Activated naive CD4-positive, alpha-beta T cell treated with Interleukin-2 at 50 U/mL for 16 hours (primary cell): ENCODE measurements at regions not wholly inside any gene's neighbourhood (a gene's known extent, or its start where the extent isn't known, plus 50 kb on each side); places are given as distances from the start of the nearest gene placed in this dataset.

Source experiments
- DNase-seq: peaks from one replicate; pipeline ENCODE4 v3.0.0-alpha.2; 2020

DNA sequence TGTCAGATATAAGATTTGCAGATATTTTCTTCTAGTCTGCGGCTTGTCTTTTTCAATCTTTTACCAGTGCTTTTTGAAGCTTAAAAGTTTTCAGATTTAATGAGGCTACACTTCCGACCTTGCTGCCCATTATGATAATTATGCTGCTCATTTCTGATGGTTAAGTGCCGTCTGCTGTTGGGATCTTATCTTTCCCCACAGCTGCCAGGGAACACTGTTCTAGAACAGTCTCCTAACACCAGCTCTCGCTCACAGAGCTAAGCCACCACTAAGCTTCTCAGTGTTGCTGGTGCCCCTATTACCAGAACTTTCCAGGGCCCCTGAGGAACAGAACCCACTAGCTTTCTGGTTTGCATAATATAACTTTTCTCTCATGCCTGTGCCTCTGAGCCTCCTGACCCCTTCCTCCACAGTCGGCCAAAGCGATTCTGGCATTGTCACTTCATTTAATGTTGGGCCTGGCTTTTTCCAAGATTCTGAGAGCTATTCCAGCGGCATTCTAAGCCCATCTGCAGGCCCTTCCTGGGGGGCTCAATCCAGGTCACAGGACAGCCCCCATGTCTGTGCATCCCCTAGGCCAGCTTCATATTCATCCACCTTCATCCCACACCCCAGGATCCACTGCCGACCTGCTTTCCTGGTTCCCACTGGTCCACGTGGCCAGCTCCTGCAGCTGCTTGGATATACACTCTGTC lies 237.0 kb downstream of the PTPRU start:
- DNase-seq = no peak

DNA sequence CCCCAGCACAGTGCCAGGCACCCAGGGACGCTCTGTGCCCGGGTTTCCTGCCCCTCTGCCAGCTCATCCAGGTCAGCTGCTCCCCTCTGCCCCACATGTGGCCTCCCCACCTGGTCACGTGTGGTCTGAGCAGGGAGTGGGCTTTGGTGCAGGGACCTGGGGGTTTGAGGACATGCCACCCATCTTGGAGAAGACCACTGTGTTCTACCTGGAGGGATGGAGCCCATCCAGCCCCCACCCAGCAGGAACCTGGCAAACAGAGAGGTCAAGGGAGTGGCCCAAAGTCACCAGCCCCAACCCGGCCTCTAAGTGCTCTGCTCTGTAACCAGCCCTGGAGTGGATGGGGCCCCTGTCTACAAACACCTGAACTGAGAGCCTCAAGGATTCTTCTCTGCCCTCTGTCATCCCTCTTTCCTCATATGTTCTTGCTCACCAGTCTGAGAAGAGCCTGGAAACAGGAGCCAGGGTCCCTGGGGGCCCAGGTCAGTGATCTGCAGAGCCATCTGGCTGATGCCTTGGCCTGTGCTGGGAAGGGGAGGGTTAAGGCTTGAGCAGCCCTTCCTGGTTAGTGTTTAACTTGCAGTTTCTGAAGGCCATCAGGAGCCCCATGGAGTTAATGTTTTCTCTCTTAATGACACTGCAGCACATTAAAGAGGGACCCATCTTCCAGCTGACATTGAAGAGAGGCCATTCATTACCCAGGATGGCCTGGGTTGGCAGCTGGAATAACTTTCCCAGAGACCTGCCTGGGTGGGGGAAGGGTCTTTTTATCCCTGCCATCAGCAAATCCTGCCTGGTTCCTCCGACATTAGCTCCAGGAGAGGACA lies 235.4 kb downstream of the PTPRU start:
- DNase-seq = no peak

DNA sequence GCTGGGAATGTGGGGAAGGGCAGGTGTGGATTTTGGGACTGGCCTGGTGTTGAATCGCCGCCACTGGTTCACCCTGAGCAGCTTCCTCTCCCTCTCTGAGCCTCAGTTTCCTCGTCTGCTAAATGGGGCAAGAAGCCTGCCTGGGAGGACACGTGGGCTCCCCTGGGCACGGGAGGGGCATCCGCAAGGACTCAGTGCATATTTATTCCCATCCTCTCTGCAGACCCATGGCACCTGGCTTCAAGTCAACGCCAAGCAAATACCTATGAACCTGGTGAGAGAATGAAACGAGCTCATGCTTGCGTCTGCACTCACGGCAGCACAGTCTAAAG lies 234.4 kb downstream of the PTPRU start:
- no peak for DNase-seq

DNA sequence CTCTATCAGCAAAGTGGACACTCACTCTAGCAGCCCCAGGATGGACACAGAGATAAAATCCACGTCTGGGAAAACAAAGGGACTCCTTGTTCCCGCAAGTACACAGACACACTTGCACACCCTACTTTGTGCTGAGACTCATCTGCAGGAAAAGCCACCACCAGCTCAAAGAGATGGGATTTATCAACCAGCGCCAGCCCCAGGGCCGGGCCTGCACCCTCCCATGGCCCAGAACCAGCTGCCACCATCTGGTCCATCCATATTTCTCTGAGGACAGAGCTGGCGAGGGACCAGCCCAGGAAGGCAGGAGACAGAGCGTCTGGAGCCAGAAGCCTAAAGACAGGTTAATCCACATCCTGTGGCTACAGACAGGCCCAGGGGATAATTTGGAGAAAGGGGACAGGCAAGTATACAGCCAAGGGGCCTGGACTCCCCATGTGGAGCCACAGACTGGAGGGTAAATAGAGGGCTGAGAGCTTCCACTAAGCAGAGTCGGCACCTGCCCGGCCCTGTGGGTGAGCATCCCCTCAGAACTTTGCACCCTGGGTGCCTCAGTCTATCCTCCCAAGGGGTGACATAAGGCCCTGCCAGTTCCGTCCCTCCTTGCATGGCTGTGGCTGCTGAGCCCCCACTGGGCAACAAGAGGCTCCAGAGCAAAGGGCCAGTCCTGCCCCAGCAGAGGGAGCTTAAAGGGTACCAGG lies 233.9 kb downstream of the PTPRU start:
- DNase-seq = no peak

DNA sequence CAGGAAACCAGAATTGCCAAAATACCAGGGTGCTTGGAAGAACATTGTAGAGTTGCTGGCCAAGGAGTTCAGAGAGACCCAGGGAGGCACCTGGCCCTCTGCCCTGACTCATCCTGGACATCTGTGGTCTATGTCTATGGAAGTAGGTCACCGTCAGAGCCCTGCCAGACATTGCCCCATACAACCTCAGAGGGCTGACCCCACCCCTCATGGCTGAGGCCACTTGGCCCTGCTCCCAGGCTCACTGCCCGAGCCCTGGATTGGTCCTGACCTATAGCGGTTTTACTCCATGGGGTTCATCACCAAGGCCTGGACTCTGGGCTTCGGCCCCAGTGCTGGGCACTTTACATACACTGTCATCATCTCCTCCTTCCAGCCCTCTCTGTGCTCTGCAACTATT lies 233.1 kb downstream of the PTPRU start:
- DNase-seq = no peak

DNA sequence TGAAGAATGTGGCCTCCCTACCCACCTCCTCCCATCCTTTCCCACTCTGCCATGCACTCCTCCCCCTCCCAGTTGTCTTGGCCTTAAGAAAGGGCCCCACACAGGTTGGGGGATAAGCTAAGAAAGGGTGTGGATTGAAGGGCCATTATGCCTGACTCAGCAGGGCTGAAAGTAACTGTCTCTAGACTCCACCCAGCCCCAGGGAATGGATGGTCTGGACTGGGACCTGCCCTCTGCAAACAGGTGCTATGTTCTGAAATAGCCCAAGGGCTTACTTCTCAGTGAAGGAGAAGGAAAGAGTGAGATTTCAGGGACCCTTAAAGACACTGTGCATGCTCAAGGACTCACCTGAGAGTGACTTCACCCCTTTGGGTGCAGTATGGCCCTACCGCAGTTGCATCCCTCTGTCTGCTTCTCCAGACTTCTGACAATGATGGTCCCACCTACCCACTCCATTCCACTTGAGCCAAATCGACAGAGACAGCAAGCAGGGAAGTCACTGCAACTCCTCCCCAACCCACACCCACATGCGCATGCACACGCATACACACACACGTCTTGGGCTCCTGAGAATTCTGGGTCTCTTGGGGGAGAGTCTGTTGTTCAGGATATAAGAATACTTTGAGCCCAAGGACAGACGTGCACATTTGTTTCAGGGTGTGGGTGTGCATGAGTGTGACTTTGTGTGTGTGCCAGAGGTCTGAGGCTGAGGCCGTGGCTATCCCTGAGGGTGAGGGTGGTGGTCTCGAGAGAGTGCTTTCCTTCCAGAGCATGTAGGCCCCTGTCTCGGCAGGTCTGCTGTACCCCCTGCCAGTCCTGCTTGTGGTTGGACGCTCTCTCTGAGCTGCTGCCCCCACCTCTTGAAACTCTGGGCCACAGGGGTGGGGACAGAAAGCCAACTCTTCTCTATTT lies 231.9 kb downstream of the PTPRU start:
- no peak for DNase-seq

DNA sequence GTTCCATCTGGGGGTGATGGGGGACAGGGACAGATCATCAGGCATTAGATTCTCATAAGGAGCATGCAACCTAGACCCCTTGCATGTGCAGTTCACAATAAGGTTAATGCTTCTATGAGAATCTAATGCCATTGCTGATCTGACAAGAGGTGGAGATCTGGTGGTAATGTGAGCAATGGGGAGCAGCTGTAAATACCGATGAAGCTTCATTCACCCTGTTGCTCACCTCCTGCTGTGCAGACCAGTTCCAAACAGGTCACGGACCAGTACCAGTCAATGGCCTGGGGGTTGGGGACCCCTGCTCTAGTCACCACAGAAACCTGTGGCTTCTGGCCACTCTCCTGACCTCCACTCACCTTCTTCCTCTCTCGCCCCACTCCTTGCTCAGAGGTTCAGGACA lies 229.9 kb downstream of the PTPRU start:
- no peak for DNase-seq

DNA sequence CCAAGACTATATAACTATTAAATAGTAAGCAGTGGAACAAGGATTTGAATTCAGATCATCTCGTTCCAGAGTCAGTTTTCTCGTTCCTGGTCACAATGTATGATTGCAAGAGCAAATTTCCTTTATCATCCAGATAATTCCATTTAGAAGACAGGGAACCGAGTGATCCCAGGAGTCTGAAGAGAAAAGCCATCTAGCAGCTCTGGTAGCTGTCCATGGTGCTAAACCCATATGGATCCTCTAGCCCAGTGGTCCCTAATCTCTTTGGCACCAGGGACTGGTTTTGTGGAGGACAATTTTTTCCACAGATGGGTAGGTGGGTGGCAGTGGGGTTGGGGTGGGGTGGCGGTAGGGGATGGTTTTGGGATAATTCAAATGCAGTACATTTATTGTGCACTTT lies 229.4 kb downstream of the PTPRU start:
- no peak for DNase-seq

DNA sequence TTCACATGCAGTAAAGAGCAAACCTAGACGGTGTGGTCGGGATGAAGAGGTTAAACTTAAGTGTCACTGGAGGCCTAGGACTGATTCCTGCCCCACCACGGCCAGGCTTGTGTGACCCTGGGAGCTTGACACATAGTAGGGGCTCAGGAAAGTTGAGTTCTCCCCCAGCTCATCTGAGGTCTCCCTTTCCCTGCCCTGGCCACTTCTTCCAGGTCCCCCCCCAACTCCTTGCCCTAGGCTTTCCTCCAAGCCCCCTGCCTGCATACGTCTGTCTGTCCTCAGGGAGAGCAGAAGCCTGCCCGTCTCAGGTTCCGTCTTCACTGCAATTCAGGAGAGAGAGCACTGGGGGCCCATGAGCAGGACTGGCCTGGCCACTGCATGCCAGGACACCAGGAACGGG lies 225.8 kb downstream of the PTPRU start:
- DNase-seq = no peak

DNA sequence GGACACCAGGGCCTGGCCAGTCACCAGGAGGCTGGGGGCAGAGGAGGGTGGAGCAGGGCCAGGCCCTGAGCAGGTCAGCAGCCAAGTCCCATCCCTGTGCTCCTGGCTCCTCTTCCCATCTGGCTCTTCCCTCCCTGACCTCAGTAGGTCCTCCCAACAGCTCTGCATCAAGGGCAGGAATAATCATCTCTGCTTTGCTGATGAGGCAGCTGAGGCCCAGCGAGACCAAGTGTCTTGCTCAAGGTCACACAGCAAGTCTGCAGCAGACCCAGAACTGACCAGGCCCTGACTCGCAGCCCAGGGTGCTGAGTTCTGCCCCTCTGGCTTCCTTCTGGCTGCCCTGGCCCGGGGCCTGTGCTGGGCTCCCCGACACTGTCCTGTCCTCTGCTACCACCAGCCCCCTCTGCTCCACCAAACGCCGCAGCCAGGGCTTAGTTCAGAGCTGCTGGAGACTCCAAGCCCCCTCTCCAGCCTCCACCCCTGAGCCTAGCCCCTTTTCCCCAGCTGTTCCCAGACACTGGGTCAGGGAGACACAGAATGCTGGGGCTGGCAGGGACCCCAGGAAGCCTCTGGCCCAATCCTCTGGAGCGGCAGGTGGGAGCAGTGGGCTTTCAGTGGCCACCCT lies 224.9 kb downstream of the PTPRU start:
- no peak for DNase-seq

DNA sequence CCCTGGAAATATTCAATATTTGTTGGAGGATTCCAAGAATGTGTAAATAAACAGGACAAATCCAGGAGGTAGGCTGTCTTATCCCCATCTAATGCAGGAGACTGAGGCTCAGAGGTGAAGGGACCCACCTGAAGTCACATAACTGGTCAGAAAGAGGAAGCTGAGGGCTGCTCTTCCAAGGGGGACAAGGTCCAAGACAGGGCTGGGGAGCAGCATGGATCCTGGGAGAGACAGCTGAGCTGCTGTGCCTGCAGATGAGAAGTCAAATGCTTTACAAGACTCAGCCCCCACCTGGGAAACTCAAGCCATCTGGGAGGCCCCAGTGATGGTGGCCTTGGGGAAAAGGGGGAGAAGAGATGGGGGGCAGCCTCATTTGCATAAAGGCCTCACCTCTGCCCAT lies 224.4 kb downstream of the PTPRU start:
- no peak for DNase-seq

DNA sequence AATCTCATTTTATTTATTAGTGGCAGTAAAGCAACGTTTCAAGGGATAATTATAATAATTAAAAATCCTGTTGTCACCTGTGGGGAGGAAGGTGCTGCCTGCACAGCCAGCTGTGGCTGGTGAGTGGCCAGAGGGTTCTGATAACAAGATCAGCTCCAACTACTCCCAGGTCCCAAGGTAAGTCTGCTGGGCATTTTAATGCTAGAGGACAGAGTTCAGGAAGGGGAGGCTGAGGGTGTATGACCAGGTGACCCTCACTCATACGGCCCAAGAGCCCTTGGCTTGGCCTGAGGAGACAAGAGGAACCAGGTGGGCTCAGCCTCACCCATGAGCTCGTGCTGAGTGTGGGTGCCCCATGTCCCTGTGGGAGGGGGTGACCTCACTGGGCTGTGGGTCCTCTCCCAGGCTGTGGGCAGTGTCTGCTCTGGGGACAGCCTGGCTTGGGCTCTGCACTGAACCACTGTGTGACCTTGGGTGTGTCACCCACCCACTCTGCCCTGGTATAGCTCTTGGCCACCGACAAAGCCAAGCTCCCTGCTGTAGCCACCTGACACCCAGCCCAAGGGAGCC lies 223.8 kb downstream of the PTPRU start:
- DNase-seq = no peak

DNA sequence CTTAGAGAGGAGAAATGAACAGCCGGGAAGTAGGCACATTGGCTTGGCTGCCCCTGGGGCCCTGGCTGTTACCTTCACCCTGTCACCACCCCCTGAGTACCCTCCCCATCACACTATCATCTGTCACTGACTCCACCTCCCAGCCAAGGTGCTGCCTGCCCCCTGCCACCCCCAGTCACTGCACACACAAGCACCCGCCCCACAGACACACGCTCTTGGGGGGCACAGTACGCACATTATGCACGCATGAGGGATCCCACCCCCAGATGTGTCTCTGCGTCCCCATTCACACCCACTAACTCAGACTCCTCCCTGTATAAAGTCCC lies 223.3 kb downstream of the PTPRU start:
- DNase-seq = no peak

DNA sequence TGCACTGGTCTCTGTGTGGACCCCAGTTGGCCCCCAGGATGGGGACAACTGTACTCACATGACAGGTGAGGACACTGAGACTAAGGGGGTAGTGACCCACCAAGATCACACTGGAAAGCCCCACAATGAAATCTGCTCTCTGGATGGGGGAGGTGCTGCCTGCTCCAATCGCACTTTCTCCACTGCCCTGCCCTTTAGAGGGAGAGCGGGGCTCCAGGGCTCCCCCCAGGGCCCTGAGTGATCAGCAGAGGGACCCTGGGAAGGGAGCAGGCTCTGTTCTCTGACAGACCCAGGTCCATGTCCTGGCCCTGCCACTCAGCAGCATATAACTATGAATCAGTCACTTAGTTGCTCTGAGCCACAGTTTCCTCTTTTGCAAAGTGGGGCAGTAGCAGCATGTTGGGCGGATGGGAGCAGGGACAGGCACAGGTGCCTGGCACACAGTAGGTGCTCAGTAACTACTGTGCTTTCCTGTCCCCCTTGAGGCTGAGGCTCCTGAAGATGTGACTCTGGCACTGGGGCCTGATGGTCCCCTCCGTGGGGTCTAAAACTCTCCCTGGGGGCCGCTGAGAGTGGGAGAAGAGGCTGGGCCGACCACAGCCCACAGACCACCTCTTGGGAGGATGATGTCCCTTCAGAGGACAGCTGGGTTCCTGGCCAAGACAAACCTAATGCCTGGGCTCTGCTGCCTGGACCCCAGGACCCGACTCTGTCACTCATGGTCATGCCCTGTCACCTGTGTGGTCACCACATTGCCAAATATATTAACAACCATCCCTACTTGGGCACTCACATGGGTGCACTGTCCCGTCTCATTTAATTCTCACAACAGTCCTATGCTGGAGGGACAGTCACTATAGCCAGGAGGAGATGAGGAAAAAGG lies 222.7 kb downstream of the PTPRU start:
- DNase-seq = no peak

DNA sequence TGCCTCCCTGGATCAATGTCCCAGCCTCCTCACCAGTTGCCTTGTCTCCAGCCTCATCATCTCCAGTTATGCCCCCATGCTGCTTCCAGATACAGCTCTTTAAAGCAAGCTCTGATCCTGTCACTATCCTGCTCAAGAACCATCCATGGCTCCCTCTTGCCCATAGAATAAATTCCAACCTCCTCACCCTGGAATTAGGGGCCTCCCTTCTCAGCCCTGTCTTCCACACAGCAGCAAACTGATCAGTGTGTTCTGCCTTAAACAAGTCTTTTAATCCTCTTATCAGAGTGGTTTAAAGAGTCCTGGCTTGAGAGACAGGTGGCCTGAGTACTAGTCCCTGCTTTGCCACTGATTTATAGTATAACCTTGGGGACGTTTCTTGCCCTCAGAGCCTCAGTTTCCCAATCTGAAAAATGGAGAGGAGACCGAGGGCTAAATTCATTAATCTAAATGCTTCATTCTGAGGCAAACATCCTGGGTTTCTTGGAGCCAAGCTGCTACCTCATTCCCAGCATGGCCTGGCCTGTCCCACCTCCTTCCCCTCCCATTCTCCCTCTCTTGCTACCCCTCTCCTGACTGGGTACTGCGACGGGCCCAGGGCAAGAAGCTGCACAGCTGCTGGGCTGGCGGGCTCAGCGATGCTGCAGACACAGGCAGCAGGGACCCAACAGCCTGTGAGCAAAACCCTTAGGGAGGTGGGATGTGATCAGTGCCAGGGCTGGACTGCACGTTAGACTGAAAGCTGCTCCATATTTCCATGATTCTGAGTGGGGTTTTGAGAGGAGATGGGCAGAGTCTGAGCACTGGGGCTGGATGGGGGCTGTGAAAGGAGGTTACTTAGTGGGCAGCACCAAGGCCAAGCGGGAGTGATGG lies 221.4 kb downstream of the PTPRU start:
- DNase-seq = no peak

DNA sequence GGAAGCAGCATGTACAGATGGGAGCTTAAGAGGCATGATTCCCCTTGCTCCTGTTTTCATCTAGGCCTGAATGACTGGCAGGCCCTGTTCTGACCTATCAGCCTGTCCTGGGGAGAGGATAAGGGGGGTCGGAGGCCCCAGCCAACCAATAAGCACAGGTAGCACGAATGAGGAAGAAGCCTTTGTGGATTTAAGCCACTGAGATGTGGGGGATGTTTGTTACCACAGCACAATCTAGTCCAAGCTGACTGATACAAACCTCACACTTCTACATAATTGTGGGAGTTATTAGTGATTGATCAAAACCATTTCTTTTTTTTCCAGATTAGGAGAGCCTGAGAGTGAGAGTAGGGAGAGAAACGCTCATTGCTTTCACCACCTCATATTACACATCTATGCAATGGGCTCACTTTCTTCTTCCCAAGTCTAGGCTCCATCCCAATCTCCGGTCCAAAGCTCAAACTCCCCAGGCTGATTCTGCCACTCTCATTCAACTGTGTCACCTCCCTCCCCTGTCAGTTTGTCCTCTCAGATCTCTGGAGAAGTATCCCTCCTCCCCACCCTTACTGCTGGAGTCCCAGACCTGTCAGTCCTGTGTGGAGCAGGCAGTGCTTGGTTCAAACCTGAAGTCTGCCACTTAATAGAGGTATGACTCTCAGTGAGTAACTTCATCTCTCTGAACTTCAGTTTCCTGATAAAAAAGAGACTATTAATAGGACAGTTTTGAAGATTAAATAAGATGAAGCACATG lies 220.5 kb downstream of the PTPRU start:
- DNase-seq = no peak

DNA sequence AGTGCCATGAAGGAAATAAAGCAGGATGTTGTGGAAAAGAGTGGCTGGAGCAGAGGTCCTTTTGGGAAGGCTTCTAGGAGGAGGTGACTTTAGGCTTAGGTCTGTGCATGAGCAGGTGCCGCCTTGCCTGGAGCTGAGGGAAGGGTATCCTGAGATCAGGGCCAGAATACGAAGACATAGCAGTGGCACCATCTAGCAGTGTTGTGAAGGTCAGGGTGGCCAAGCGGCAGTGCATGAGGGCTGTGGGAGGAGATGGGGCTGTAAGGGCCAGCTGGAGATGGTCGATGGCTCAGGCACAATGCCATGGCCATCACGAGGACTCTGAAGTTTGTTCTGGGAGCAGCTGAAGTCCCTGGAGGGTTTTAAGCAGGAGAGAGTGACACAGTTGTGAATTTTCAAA lies 219.5 kb downstream of the PTPRU start:
- DNase-seq = no peak

DNA sequence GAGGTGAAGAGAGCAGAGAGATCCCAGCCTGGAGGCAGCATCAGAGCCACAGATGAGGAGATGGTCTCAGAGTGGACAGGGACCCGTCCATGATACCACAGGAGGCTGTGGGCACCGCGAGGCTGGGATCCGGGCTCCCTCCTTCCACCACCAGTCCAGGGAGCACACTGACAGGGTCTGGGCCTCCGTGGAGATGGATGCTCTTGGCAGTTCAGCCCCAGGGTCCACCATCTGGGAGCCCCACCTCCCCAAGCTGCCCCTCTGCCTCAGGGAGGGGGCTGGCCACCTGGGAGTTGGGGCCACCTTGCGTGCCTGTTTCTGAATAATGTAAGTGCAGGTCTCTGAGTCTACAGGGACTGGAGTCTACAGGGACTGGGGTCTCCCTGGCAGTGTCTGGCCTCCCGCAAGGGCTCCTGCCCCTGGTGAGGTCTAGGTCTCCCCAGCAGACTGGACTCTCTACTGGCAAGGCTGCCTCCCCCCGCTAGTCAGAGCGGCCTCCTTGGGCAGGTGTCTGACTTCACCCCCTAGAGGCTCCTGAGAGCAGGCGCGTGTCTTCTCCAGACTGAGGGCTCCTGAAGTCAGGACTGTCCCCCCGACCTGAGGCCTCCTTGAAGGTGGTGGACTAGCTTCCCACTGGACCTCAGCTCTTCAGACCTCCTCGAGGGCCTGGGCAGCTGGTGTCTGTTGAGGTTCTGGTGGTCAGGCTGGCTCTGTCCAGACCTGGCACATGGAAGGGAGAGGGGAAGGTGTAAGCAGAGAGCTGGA lies 218.5 kb downstream of the PTPRU start:
- no peak for DNase-seq
